PFSK-1 (cell line): ENCODE measurements at regions not wholly inside any gene's neighbourhood (a gene's known extent, or its start where the extent isn't known, plus 50 kb on each side); places are given as distances from the start of the nearest gene placed in this dataset.

Source experiments
- FOXP2 ChIP-seq: optimal IDR thresholded peaks from 2 replicates; pipeline ENCODE3; 2011; ENCODE audit warnings: borderline replicate concordance, control low read depth, inconsistent platforms; ENCODE audit not compliant: insufficient read depth; ENCODE audit errors: extremely low read length, extremely low read depth
- POLR2AphosphoS5 ChIP-seq: IDR thresholded peaks from 2 replicates; pipeline ENCODE4 v1.6.1; 2012; ENCODE audit warnings: low read depth, mild to moderate bottlenecking, control low read depth, low read length, moderate library complexity
- REST ChIP-seq, 2 experiments: IDR thresholded peaks; 2 replicates each; pipeline versions ENCODE4 v1.6.1 to v1.8.0; 2011 to 2012; ENCODE audit warnings: low read depth in 2 of 2, low read length in 2 of 2, control low read depth in 1 of 2, inconsistent platforms in 1 of 2, mild to moderate bottlenecking in 1 of 2, moderate library complexity in 1 of 2; ENCODE audit not compliant: insufficient read depth in 1 of 2
- SIN3A ChIP-seq: IDR thresholded peaks from 2 replicates; pipeline ENCODE4 v1.6.1; 2012; ENCODE audit warnings: mild to moderate bottlenecking, low read length, moderate library complexity, borderline replicate concordance; ENCODE audit not compliant: insufficient read depth
- TAF1 ChIP-seq: IDR thresholded peaks from 2 replicates; pipeline ENCODE4 v1.6.1; 2012; ENCODE audit warnings: low read length, control low read depth, borderline replicate concordance; ENCODE audit not compliant: insufficient read depth

- no peak for TF ChIP-seq FOXP2
- no peak for TF ChIP-seq POLR2AphosphoS5
- TF ChIP-seq SIN3A: no peak
- TF ChIP-seq TAF1: no peak
- no peak for TF ChIP-seq REST (IDR thresholded peaks at IDR 0.05; ENCODE audit: insufficient read depth in 1 of 2, low read depth in 2 of 2, low read length in 2 of 2)
These were observed 304.9 kb upstream of the PTGER4 start for GRCh38 chr5:40374853-40375252.

GRCh38 chr5:40368200-40368599, 311.5 kb upstream of the PTGER4 start:
- TF ChIP-seq TAF1 (no peak), FOXP2 (no peak), SIN3A (no peak), REST (IDR thresholded peaks at IDR 0.05; ENCODE audit: insufficient read depth in 1 of 2, low read depth in 2 of 2, low read length in 2 of 2) (no peak), POLR2AphosphoS5 (no peak)

GRCh38 chr5:40367255-40367654, 312.5 kb upstream of the PTGER4 start:
- TF ChIP-seq SIN3A (no peak), POLR2AphosphoS5 (no peak), FOXP2 (no peak), REST (IDR thresholded peaks at IDR 0.05; ENCODE audit: insufficient read depth in 1 of 2, low read depth in 2 of 2, low read length in 2 of 2) (no peak), TAF1 (no peak)

- TF ChIP-seq FOXP2 (no peak), SIN3A (no peak), TAF1 (no peak), POLR2AphosphoS5 (no peak), REST (IDR thresholded peaks at IDR 0.05; ENCODE audit: insufficient read depth in 1 of 2, low read depth in 2 of 2, low read length in 2 of 2) (no peak)
These were observed 314.1 kb upstream of the PTGER4 start for GRCh38 chr5:40365342-40366330.
